T-helper 17 cell (primary cell): ENCODE measurements at regions not wholly inside any gene's neighbourhood (a gene's known extent, or its start where the extent isn't known, plus 50 kb on each side); places are given as distances from the start of the nearest gene placed in this dataset.

Experiments
- ATAC-seq: fragments of 150-1000 bp; cut with Tn5 transposase; 2 replicates; pipeline ENCODE4 v1.10.0; 2021; ENCODE audit warnings: mild to moderate bottlenecking, moderate library complexity
- DNase-seq, 3 donors: peaks; one replicate each; pipeline versions ENCODE4 v3.0.0 to v3.0.0-alpha.2; 2020 to 2021
- H3K9me3 ChIP-seq: one replicate; pipeline ENCODE4 v1.7.0; 2013; ENCODE audit warnings: low read length, mild to moderate bottlenecking; ENCODE audit not compliant: control insufficient read depth, poor library complexity, severe bottlenecking
- H3K27ac Mint-ChIP-seq: one replicate; pipeline ENCODE4 v1.8.0; 2022; ENCODE audit warnings: mild to moderate bottlenecking, moderate library complexity, mixed read lengths
- H3K27me3 Mint-ChIP-seq: one replicate; pipeline ENCODE4 v1.8.0; 2022; ENCODE audit warnings: mixed read lengths
- H3K36me3 Mint-ChIP-seq: one replicate; pipeline ENCODE4 v1.8.0; 2022; ENCODE audit warnings: low read depth, mixed read lengths
- H3K4me1 Mint-ChIP-seq: one replicate; pipeline ENCODE4 v1.8.0; 2022; ENCODE audit warnings: mild to moderate bottlenecking, mixed read lengths
- H3K4me3 Mint-ChIP-seq: one replicate; pipeline ENCODE4 v1.8.0; 2022; ENCODE audit warnings: mild to moderate bottlenecking, moderate library complexity, mixed read lengths

DNA sequence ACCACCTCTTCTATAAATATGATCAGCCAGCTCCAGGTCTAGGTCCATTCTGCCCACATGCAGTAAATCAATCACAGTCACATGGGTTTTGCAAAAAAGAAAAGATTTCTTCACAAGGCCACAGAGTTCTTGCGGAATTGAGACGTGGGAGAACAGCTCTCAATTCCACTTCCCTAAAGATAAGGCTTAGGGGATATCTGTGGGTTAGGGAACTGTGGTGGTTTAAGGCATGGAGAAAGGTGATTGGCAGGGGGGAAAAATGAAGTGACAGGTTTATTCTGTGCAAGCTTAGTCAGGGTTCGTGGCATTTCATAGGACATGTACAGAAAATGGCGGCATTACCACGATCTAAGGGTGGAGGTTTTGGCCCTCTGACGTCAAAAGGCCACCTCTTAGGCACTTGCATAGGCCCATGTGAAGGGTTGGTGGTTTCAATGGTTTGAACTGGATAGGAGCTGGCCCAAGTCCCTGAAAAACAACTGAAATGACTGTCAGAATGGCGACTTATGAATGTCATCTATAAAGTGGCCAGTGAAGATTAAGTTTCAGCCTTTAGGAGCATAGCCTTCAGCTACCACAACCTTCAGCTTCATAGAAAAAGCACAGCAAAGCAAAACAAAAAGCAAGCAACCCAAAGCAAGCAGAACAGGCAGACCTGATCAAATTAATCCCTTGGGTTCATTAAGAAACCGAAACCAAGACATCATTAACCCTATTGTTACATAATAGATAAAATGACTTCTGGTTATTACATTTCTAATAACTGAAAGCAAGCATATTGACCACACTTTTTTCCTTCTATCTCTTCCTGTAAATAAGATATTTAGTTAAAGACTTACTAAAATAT, 289.8 kb upstream of the SFRP2 start:
- no peak overlapping the region for H3K4me3 Mint-ChIP-seq
- no peaks in the 10 kb centered on the region for H3K4me1 Mint-ChIP-seq
- peaks cover 10% of the 10 kb centered on the region for H3K27me3 Mint-ChIP-seq
- ATAC-seq: no peak
- DNase-seq: no peak
- no peaks in the 10 kb centered on the region for H3K36me3 Mint-ChIP-seq
- no peak overlapping the region for H3K27ac Mint-ChIP-seq
- no peaks in the 10 kb centered on the region for H3K9me3 ChIP-seq

DNA sequence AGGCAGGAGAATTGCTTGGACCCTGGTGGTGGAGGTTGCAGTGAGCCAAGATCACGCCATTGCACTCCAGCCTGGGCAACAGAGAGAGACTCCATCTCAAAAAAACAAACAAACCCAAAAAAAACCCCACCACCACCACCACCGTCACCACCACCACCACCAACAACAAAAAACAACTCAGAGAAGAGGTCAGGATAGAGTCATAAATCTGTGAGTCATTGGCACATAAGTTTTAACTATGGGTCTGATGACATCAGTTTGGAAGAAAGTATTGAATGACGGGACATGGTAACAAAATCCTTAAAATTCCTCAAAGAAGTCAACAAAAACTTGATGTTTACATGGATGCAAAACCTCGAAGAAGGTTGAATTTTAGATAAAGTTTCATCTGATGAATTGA, 288.0 kb upstream of the SFRP2 start:
- no peak overlapping the region for H3K4me3 Mint-ChIP-seq
- H3K27ac Mint-ChIP-seq: no peak overlapping the region
- no peak for DNase-seq
- peaks cover 10% of the 10 kb centered on the region for H3K27me3 Mint-ChIP-seq
- no peaks in the 10 kb centered on the region for H3K36me3 Mint-ChIP-seq
- no peak for ATAC-seq
- H3K9me3 ChIP-seq: no peaks in the 10 kb centered on the region
- H3K4me1 Mint-ChIP-seq: no peaks in the 10 kb centered on the region

GRCh38 chr4:154073107-154073822, 284.4 kb upstream of the SFRP2 start:
- Mint-ChIP-seq H3K27me3 (peaks cover 10% of the 10 kb centered on the region), H3K4me3 (no peak overlapping the region), H3K27ac (no peak overlapping the region), H3K36me3 (no peaks in the 10 kb centered on the region), H3K4me1 (no peaks in the 10 kb centered on the region)
- no peak for DNase-seq
- H3K9me3 ChIP-seq: no peaks in the 10 kb centered on the region
- no peak for ATAC-seq

DNA sequence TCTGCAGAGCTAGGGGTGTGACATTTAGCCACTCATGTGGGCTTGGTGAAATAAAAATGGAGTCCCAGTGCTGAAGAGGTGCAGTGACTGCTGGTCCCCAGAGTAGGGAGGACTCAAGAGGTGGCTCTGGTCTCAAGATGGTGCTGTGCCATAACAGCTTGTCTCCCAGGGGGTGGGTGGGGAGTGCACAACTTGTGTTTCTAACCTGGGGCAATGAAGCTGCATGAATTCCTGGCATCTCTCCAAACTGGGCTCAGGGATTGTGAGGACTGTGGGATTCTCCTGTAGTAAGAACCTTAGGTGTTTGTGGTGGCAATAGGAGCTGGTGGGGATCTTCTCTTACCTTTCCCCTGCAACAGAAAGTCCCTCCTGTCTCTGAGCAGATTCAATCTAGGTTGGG, 278.9 kb upstream of the SFRP2 start:
- ATAC-seq: no peak

GRCh38 chr4:154065368-154065767, 276.5 kb upstream of the SFRP2 start:
- H3K36me3 Mint-ChIP-seq: no peaks in the 10 kb centered on the region
- no peaks in the 10 kb centered on the region for H3K9me3 ChIP-seq
- H3K4me3 Mint-ChIP-seq: no peak overlapping the region
- no peak for ATAC-seq
- DNase-seq: no peak
- no peak overlapping the region for H3K27ac Mint-ChIP-seq
- H3K4me1 Mint-ChIP-seq: no peaks in the 10 kb centered on the region
- H3K27me3 Mint-ChIP-seq: peaks cover 4% of the 10 kb centered on the region

More for the DNA sequence above, 278.9 kb upstream of the SFRP2 start:
- Mint-ChIP-seq H3K27ac (no peak overlapping the region), H3K4me3 (no peak overlapping the region), H3K4me1 (no peaks in the 10 kb centered on the region), H3K36me3 (no peaks in the 10 kb centered on the region), H3K27me3 (peaks cover 4% of the 10 kb centered on the region)
- no peak for DNase-seq
- H3K9me3 ChIP-seq: no peaks in the 10 kb centered on the region

GRCh38 chr4:154064244-154064643, 275.4 kb upstream of the SFRP2 start:
- Mint-ChIP-seq H3K4me1 (no peaks in the 10 kb centered on the region), H3K36me3 (no peaks in the 10 kb centered on the region), H3K27me3 (no peaks in the 10 kb centered on the region), H3K27ac (no peak overlapping the region), H3K4me3 (no peak overlapping the region)
- ATAC-seq (no peak), DNase-seq (no peak)
- no peaks in the 10 kb centered on the region for H3K9me3 ChIP-seq

- H3K27ac Mint-ChIP-seq: no peak overlapping the region
- no peak for DNase-seq
Measured at GRCh38 chr4:154049457-154050181, 260.7 kb upstream of the SFRP2 start.

DNA sequence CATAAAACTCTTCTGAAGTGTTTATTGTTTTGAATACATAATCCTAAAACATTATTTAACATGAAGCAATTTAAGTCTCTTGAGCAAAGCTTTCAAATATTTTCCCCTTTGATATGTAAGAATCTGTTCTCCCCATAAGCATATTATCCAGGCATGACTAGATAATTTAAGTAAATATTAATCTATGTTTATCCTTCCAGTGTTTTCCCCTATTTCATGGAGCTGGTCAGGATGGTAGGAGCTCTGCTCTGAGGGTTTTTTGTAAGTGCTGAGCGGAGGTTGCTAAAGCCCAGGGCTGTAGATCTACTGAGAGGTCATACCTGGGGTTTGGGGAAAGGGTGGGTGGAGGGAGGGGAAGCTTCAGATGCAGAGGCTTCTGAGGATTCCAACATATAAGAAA, 258.9 kb upstream of the SFRP2 start:
- Mint-ChIP-seq H3K27me3 (peaks cover 16% of the 10 kb centered on the region), H3K4me3 (no peak overlapping the region), H3K27ac (no peak overlapping the region), H3K4me1 (no peaks in the 10 kb centered on the region), H3K36me3 (no peaks in the 10 kb centered on the region)
- ATAC-seq: no peak
- no peaks in the 10 kb centered on the region for H3K9me3 ChIP-seq
- no peak for DNase-seq

More at GRCh38 chr4:154049457-154050181, 260.7 kb upstream of the SFRP2 start:
- peaks cover 2% of the 10 kb centered on the region for H3K9me3 ChIP-seq
- Mint-ChIP-seq H3K27me3 (peaks cover under 1% of the 10 kb centered on the region), H3K36me3 (no peaks in the 10 kb centered on the region), H3K4me1 (no peaks in the 10 kb centered on the region), H3K4me3 (no peak overlapping the region)
- no peak for ATAC-seq

DNA sequence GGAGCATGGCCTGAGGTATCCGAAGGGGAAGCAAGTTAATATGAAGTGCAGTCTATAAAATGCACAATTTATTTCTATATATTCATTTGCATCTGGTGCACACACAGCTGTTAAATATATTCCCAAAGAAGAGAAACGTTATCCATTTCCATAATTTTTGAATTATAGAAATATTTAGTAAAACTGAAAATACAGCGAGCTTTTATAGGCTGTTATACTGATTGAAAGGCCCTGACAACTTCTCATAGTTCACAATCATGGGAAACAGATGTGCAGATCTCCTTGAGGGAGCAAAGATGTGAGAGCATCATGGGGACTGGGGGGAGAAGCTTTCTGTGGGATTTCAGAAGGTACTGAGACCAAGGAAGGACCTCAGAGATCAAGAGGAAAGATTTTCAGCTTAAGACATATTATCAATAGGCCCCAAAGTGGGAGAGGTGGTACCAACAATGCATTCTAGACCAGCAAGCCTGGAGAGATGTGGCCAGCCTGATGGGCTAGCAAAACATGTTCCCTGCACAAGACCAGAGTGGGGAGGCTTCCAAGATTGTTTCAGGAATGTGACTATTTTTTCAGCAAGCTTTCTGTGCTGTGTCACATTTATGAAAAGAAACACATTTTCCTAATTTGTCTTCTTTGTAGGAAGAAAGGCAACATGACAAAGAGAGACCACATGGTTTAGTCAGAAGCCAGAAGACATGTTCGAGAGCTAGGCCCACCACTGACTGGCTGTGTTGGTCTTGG, 256.0 kb upstream of the SFRP2 start:
- Mint-ChIP-seq H3K27me3 (peaks cover 28% of the 10 kb centered on the region), H3K4me3 (no peak overlapping the region)

DNA sequence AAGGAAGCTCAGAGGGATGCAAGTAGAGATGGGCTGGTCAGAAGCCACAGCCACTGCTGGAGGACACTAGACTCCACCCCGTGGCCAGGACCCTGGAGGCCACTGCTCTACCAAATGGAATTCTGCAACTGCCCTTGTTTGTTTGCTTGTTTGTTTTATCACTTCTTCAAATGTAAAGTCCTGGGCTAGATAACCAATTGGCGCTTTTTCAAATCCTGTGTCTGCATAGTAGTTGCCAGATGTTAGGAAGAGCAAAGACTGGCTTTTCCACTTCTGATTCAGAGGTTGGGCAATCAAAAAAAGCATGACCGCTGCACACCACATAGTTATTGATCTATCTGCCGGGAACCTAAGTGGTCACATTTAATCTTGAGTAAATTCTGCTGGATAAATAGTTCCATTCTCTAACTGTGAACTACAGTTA, 255.2 kb upstream of the SFRP2 start:
- Mint-ChIP-seq H3K4me3 (no peak overlapping the region), H3K4me1 (no peaks in the 10 kb centered on the region), H3K27me3 (peaks cover 28% of the 10 kb centered on the region), H3K36me3 (no peaks in the 10 kb centered on the region), H3K27ac (no peak overlapping the region)
- DNase-seq (no peak), ATAC-seq (no peak)
- H3K9me3 ChIP-seq: no peaks in the 10 kb centered on the region

More for the DNA sequence above, 256.0 kb upstream of the SFRP2 start:
- H3K27ac Mint-ChIP-seq: no peak overlapping the region
- DNase-seq: no peak
- no peaks in the 10 kb centered on the region for H3K9me3 ChIP-seq
- H3K36me3 Mint-ChIP-seq: no peaks in the 10 kb centered on the region
- no peak for ATAC-seq
- H3K4me1 Mint-ChIP-seq: no peaks in the 10 kb centered on the region

DNA sequence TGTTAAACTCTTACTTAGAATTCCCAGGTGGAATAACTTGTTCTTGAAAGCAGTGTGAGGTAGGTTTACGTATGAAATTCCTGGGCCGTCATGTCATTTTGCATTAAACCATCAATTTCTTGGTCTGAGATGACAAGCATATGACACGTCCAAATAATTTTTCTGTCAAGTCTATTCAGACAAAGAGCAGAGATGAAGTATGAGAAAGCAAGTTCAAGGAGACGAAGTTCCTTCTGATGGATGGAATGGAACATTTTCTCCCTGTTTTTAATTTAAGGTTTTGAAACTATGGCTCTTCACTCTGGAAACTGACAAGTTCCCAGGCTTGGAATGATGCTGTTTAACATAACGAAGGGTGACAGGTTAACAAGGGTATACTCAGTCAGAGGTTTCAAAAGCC, 252.8 kb upstream of the SFRP2 start:
- Mint-ChIP-seq H3K4me3 (no peak overlapping the region), H3K27ac (no peak overlapping the region), H3K27me3 (peaks cover 42% of the 10 kb centered on the region), H3K36me3 (no peaks in the 10 kb centered on the region), H3K4me1 (no peaks in the 10 kb centered on the region)
- no peak for DNase-seq
- no peak for ATAC-seq
- no peaks in the 10 kb centered on the region for H3K9me3 ChIP-seq

DNA sequence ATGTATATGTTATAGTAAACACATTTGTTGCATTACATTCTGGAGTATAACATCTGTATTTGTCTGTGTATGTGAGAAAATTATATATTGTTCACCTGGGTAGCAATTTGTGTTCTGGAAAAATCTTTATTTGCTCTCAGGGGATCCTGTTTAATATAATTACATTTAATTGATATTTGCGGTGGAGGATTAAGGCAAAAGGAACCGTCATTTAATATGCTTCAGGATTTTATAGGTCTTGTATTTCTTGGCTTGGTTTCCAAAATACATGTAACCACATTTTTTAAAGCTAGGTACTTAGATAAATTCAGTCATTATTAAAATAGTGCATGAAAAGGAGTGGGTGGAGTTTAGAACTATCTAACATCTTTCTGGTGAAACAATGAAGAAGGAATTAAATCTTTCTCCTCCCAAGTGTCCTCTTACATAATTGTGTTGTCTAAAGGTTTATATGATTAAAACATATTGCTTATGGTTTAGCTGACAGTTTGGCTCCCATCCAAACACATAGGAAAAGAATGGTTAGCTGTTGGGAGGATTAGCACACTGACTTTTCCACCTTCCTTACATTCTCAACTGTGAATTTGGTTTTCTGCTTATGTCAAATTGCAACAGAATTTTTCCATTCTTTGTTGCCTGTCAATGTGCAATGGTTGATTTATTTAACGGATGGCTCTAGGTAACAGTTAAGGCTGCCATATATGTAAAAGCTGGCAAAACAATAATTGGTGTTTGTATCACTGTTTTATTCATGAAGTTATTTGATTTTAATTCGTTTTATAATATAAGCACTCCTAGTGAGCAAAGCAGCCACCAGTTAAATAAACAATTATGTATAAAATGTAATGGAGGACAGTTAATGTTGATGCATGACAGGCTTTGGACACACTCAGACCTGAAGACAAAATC, 250.8 kb upstream of the SFRP2 start:
- Mint-ChIP-seq H3K4me1 (no peaks in the 10 kb centered on the region), H3K36me3 (no peaks in the 10 kb centered on the region), H3K4me3 (no peak overlapping the region), H3K27ac (no peak overlapping the region), H3K27me3 (peaks cover 48% of the 10 kb centered on the region)
- DNase-seq (no peak), ATAC-seq (no peak)
- no peaks in the 10 kb centered on the region for H3K9me3 ChIP-seq
